Fibroblast of lung (primary cell): ENCODE measurements at regions not wholly inside any gene's neighbourhood (a gene's known extent, or its start where the extent isn't known, plus 50 kb on each side); places are given as distances from the start of the nearest gene placed in this dataset.
A peak's percentile ranks its signal among the peaks of the same experiment; 100 is the strongest.

Experiments
- DNase-seq, 2 donors: peaks; one replicate each; pipeline versions ENCODE4 v3.0.0 to v3.0.0-alpha.2; 2010; ENCODE audit warnings: low read depth in 2 of 2
- H2AFZ ChIP-seq: 2 replicates; pipeline ENCODE4 v1.5.1; 2012; ENCODE audit warnings: low read length, control low read depth, inconsistent platforms
- H3K27ac ChIP-seq: 2 replicates; pipeline ENCODE4 v1.5.1; 2011; ENCODE audit warnings: low read length, control low read depth; ENCODE audit not compliant: insufficient read depth
- H3K27me3 ChIP-seq: 2 replicates; pipeline ENCODE4 v1.5.1; 2011; ENCODE audit warnings: mild to moderate bottlenecking, low read length; ENCODE audit not compliant: control insufficient read depth, insufficient read depth
- H3K36me3 ChIP-seq: 2 replicates; pipeline ENCODE4 v1.5.1; 2011; ENCODE audit warnings: low read length; ENCODE audit not compliant: control insufficient read depth, insufficient read depth
- H3K4me1 ChIP-seq: 2 replicates; pipeline ENCODE4 v1.5.1; 2011; ENCODE audit warnings: low read length; ENCODE audit not compliant: control insufficient read depth, insufficient read depth; ENCODE audit errors: extremely low read depth
- H3K4me2 ChIP-seq: 2 replicates; pipeline ENCODE4 v1.5.1; 2011; ENCODE audit warnings: low read length, control low read depth; ENCODE audit not compliant: insufficient read depth; ENCODE audit errors: extremely low read depth
- H3K4me3 ChIP-seq, 4 experiments: fragments of 200-600 bp in 1 of 4; sonication (generic) in 1 of 4; replicated peaks in 1 of 4; 2 replicates each; pipeline ENCODE4 v1.5.1; 2011 to 2016; ENCODE audit warnings: low read length in 4 of 4, low read depth in 3 of 4, mild to moderate bottlenecking in 3 of 4, control low read depth in 2 of 4, inconsistent platforms in 1 of 4, mixed read lengths in 1 of 4; ENCODE audit not compliant: insufficient read depth in 1 of 4; ENCODE audit errors: control extremely low read depth in 1 of 4
- H3K79me2 ChIP-seq: 2 replicates; pipeline ENCODE4 v1.5.1; 2012; ENCODE audit warnings: mild to moderate bottlenecking, low read length, inconsistent platforms; ENCODE audit not compliant: control insufficient read depth, insufficient read depth
- H3K9ac ChIP-seq: 2 replicates; pipeline ENCODE4 v1.5.1; 2011; ENCODE audit warnings: mild to moderate bottlenecking, low read length, control low read depth; ENCODE audit not compliant: insufficient read depth
- H3K9me3 ChIP-seq: 2 replicates; pipeline ENCODE4 v1.5.1; 2012; ENCODE audit warnings: low read depth, low read length; ENCODE audit not compliant: control insufficient read depth, insufficient read depth
- H4K20me1 ChIP-seq: 2 replicates; pipeline ENCODE4 v1.5.1; 2011; ENCODE audit warnings: low read length; ENCODE audit not compliant: control insufficient read depth, insufficient read depth; ENCODE audit errors: extremely low read depth
- EZH2 ChIP-seq: IDR thresholded peaks from 2 replicates; pipeline ENCODE4 v1.5.1; 2012; ENCODE audit warnings: low read length, control low read depth, mild to moderate bottlenecking; ENCODE audit errors: missing control alignments
- TF ChIP-seq, protein P1 (sequence below), 2 donors: IDR thresholded peaks in 1 of 2; conservative IDR thresholded peaks in 1 of 2; 1 replicate in 1 of 2; 2 replicates in 1 of 2; pipeline ENCODE4 v1.5.1; 2011 to 2012; ENCODE audit warnings: low read length in 2 of 2, control low read depth in 1 of 2, inconsistent platforms in 1 of 2, low read depth in 1 of 2, mild to moderate bottlenecking in 1 of 2

DNA sequence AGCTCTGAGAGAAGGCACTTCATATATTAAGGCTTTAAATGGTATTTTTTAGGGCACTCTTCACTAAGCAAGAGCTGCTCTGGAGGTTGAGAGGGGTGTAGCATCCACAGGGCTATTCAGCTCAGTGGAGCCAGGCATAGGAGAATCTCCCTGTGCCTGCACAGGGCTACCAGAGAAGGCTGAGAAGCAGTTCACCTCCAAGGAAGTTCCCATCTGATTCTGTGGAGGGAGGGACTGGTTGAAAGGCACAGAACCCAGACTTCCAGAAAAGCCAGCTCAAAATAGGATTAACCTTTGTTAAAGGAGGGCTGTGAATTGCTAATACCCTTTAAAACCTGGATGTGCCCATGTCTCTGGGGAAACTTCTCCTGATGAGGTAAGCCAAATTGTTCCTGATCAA lies 304.5 kb downstream of the TTLL7 start:
- peaks cover 3% of the 10 kb centered on the region for H3K4me1 ChIP-seq
- no peaks in the 10 kb centered on the region for H3K9me3 ChIP-seq
- H3K27ac ChIP-seq = no peak overlapping the region
- H3K4me2 ChIP-seq = no peak overlapping the region
- no peak overlapping the region for H3K9ac ChIP-seq
- H2AFZ ChIP-seq = no peak overlapping the region
- no peaks in the 10 kb centered on the region for H4K20me1 ChIP-seq
- H3K27me3 ChIP-seq = no peaks in the 10 kb centered on the region
- TF ChIP-seq EZH2 = no peak
- TF ChIP-seq, protein P1, sequence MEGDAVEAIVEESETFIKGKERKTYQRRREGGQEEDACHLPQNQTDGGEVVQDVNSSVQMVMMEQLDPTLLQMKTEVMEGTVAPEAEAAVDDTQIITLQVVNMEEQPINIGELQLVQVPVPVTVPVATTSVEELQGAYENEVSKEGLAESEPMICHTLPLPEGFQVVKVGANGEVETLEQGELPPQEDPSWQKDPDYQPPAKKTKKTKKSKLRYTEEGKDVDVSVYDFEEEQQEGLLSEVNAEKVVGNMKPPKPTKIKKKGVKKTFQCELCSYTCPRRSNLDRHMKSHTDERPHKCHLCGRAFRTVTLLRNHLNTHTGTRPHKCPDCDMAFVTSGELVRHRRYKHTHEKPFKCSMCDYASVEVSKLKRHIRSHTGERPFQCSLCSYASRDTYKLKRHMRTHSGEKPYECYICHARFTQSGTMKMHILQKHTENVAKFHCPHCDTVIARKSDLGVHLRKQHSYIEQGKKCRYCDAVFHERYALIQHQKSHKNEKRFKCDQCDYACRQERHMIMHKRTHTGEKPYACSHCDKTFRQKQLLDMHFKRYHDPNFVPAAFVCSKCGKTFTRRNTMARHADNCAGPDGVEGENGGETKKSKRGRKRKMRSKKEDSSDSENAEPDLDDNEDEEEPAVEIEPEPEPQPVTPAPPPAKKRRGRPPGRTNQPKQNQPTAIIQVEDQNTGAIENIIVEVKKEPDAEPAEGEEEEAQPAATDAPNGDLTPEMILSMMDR (conservative IDR thresholded peaks at IDR 0.05 in 1 of 2, IDR thresholded peaks at IDR 0.05 in 1 of 2; ENCODE audit: low read depth in 1 of 2, low read length in 2 of 2) = no peak
- H3K36me3 ChIP-seq = no peaks in the 10 kb centered on the region
- no peak for DNase-seq
- H3K4me3 ChIP-seq = no peak overlapping the region
- no peaks in the 10 kb centered on the region for H3K79me2 ChIP-seq

DNA sequence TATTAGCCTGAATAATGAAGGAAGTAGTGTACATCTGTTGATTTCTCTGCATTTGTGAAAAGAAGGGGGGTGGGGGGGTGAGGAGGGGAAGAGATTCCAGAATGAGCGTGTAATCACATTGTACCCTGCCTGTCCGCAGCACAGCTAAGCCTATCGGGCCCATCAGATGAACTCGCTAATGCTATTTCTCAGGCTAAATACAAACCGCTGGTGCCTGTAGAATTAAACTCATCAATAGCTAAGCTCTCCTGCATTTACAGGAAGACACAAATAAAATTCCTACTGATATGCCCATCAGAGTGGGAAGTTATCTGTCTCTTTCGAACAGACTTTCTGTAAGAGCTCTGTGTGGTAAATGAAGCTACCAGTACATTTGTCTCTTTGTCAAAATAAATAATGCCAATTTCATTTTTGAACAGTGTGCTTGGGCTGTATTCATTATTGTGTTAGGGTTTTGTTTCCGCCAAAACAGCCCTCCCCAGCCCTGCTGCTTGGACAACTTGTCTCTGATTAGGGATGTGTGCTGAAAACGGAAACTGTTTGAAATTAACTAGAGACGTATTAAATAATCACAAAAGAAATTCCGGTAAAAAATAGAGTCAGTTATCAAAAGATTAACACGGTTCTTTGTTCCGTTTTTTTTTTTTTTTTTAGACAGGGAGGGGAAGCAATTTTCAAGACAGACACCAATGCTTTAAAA lies 305.4 kb downstream of the TTLL7 start:
- TF ChIP-seq, protein P1 (conservative IDR thresholded peaks at IDR 0.05 in 1 of 2, IDR thresholded peaks at IDR 0.05 in 1 of 2; ENCODE audit: low read depth in 1 of 2, low read length in 2 of 2) = no peak
- no peak for TF ChIP-seq EZH2
- DNase-seq = peak; percentile 8 to 27
- peak overlapping the region; percentile 61 for H3K4me2 ChIP-seq
- H3K9ac ChIP-seq = no peak overlapping the region
- H3K9me3 ChIP-seq = no peaks in the 10 kb centered on the region
- H3K79me2 ChIP-seq = no peaks in the 10 kb centered on the region
- H3K27me3 ChIP-seq = no peaks in the 10 kb centered on the region
- no peaks in the 10 kb centered on the region for H3K36me3 ChIP-seq
- H3K27ac ChIP-seq = no peak overlapping the region
- H3K4me3 ChIP-seq = peak overlapping the region; percentile 2 to 60 (median 30)
- H2AFZ ChIP-seq = peak overlapping the region; percentile 31
- H3K4me1 ChIP-seq = peaks cover 3% of the 10 kb centered on the region
- H4K20me1 ChIP-seq = no peaks in the 10 kb centered on the region

DNA sequence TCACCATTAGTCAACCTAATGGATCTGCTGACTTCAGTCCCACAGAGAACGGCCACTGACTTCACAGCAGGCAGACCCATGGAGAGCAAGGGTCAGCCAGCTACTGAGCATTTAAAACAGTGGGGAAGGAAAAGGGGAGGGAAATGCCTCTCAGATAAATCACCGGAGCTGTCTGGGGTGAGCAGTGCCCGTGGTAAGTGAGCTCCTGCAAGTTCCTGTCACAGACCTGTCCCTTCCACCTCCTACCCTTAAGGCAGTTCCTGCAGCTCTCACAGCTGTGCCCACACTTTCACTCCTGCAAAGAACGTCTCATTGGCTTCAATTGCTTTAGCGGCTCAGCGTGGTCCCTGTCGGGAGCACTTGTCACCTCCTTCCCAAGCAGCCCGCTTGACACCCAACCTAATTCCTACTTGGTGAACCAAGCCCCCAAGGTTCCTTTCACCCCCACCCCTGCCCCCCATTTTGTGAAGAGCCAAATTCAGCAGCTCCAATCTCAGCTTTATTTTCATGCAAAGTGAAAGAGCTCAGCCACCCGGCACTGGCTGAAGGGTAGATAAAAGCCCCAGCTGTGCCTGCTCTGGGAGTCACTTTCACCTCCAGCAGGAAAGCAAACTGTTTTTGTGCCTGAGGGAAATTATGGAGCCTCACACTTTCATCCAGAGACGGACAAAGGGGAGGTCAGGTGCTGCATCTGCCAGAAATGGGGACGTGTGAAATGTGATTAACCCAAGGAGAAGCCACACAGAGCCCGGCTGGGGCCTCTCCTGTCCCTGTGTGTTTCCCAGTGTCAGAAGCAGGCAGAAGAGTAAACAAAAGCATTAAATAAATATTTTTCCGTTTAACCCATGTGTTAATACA lies 306.2 kb downstream of the TTLL7 start:
- peak; percentile 19 to 46 for DNase-seq
- H2AFZ ChIP-seq = peak overlapping the region; percentile 46
- H3K36me3 ChIP-seq = no peaks in the 10 kb centered on the region
- peak overlapping the region; percentile 61 for H3K4me2 ChIP-seq
- TF ChIP-seq EZH2 = no peak
- TF ChIP-seq, protein P1 (conservative IDR thresholded peaks at IDR 0.05 in 1 of 2, IDR thresholded peaks at IDR 0.05 in 1 of 2; ENCODE audit: low read depth in 1 of 2, low read length in 2 of 2) = no peak
- H3K27ac ChIP-seq = no peak overlapping the region
- peaks cover 3% of the 10 kb centered on the region for H3K4me1 ChIP-seq
- H3K9me3 ChIP-seq = no peaks in the 10 kb centered on the region
- no peaks in the 10 kb centered on the region for H3K27me3 ChIP-seq
- no peaks in the 10 kb centered on the region for H4K20me1 ChIP-seq
- H3K79me2 ChIP-seq = no peaks in the 10 kb centered on the region
- H3K4me3 ChIP-seq = peak overlapping the region in 3 of 4 experiments; percentile 32 to 60 (median 43)
- H3K9ac ChIP-seq = no peak overlapping the region
